Stimulated activated naive B cell treated with anti-CD40 and anti-IgM and Interleukin-4, amounts not matched to agents 10 μg/mL and 1 μg/mL and 100 μg/mL, for 72 hours (primary cell): ENCODE measurements at regions not wholly inside any gene's neighbourhood (a gene's known extent, or its start where the extent isn't known, plus 50 kb on each side); places are given as distances from the start of the nearest gene placed in this dataset.

Experiments
- ATAC-seq, 2 donors: fragments of 150-1000 bp; cut with Tn5 transposase; replicated peaks; 2 replicates each; pipeline ENCODE4 v1.10.0; 2021; ENCODE audit warnings: moderate library complexity in 1 of 2
- DNase-seq: peaks from one replicate; pipeline ENCODE4 v3.0.0; 2021
- H3K27ac Mint-ChIP-seq: one replicate; pipeline ENCODE4 v1.8.0; 2022; ENCODE audit warnings: mild to moderate bottlenecking, mixed read lengths
- H3K27me3 Mint-ChIP-seq, 2 donors: one replicate each; pipeline ENCODE4 v1.8.0; 2022; ENCODE audit warnings: mixed read lengths in 2 of 2
- H3K36me3 Mint-ChIP-seq, 2 donors: one replicate each; pipeline ENCODE4 v1.8.0; 2022; ENCODE audit warnings: mixed read lengths in 2 of 2, mild to moderate bottlenecking in 1 of 2
- H3K4me1 Mint-ChIP-seq, 2 donors: one replicate each; pipeline ENCODE4 v1.8.0; 2022; ENCODE audit warnings: mixed read lengths in 2 of 2, mild to moderate bottlenecking in 1 of 2
- H3K4me3 Mint-ChIP-seq, 2 donors: one replicate each; pipeline ENCODE4 v1.8.0; 2022; ENCODE audit warnings: mild to moderate bottlenecking in 2 of 2, mixed read lengths in 2 of 2, moderate library complexity in 1 of 2
- H3K9me3 Mint-ChIP-seq, 2 donors: one replicate each; pipeline ENCODE4 v1.8.0; 2022; ENCODE audit warnings: mixed read lengths in 2 of 2, mild to moderate bottlenecking in 1 of 2

- H3K4me1 Mint-ChIP-seq = no peaks in the 10 kb centered on the region
- H3K4me3 Mint-ChIP-seq = no peak overlapping the region
- DNase-seq (no peak), ATAC-seq (no peak)
- no peaks in the 10 kb centered on the region for H3K36me3 Mint-ChIP-seq
- no peak overlapping the region for H3K27ac Mint-ChIP-seq
- no peaks in the 10 kb centered on the region for H3K27me3 Mint-ChIP-seq
- peaks cover 5 to 12% of the 10 kb centered on the region in 2 donors for H3K9me3 Mint-ChIP-seq
Observed at GRCh38 chr3:74059923-74060600, 435.3 kb upstream of the PDZRN3 start.

GRCh38 chr3:74059301-74059922 lies 434.7 kb upstream of the PDZRN3 start:
- Mint-ChIP-seq H3K4me1 (no peaks in the 10 kb centered on the region), H3K36me3 (no peaks in the 10 kb centered on the region), H3K27ac (no peak overlapping the region), H3K4me3 (no peak overlapping the region), H3K27me3 (no peaks in the 10 kb centered on the region), H3K9me3 (peaks cover 8 to 12% of the 10 kb centered on the region in 2 donors)
- ATAC-seq (no peak), DNase-seq (no peak)

GRCh38 chr3:74057169-74057568 lies 432.4 kb upstream of the PDZRN3 start:
- no peaks in the 10 kb centered on the region for H3K36me3 Mint-ChIP-seq
- H3K27me3 Mint-ChIP-seq = no peaks in the 10 kb centered on the region
- H3K4me1 Mint-ChIP-seq = no peaks in the 10 kb centered on the region
- H3K4me3 Mint-ChIP-seq = no peak overlapping the region
- ATAC-seq (no peak), DNase-seq (no peak)
- H3K9me3 Mint-ChIP-seq = peaks cover 5 to 8% of the 10 kb centered on the region in 2 donors
- no peak overlapping the region for H3K27ac Mint-ChIP-seq

GRCh38 chr3:74055061-74055460 lies 430.3 kb upstream of the PDZRN3 start:
- Mint-ChIP-seq H3K4me3 (no peak overlapping the region), H3K27me3 (no peaks in the 10 kb centered on the region), H3K36me3 (no peaks in the 10 kb centered on the region), H3K4me1 (no peaks in the 10 kb centered on the region), H3K27ac (no peak overlapping the region), H3K9me3 (peaks cover 4 to 7% of the 10 kb centered on the region in 2 donors)
- ATAC-seq (no peak), DNase-seq (no peak)

- Mint-ChIP-seq H3K4me1 (no peaks in the 10 kb centered on the region), H3K9me3 (peaks cover 3 to 7% of the 10 kb centered on the region in 2 donors), H3K27ac (no peak overlapping the region), H3K27me3 (no peaks in the 10 kb centered on the region), H3K4me3 (no peak overlapping the region), H3K36me3 (no peaks in the 10 kb centered on the region)
- no peak for DNase-seq
- no peak for ATAC-seq
Observed at GRCh38 chr3:74054566-74054965, 429.8 kb upstream of the PDZRN3 start.

- H3K27ac Mint-ChIP-seq = no peak overlapping the region
- H3K4me1 Mint-ChIP-seq = no peaks in the 10 kb centered on the region
- DNase-seq (no peak), ATAC-seq (no peak)
- no peak overlapping the region for H3K4me3 Mint-ChIP-seq
- H3K36me3 Mint-ChIP-seq = no peaks in the 10 kb centered on the region
- no peaks in the 10 kb centered on the region for H3K27me3 Mint-ChIP-seq
- H3K9me3 Mint-ChIP-seq = peaks cover 0 to 7% of the 10 kb centered on the region in 2 donors
Observed at GRCh38 chr3:74053970-74054516, 429.3 kb upstream of the PDZRN3 start.

GRCh38 chr3:74049444-74049843 lies 424.7 kb upstream of the PDZRN3 start:
- no peak for DNase-seq
- Mint-ChIP-seq H3K4me1 (no peaks in the 10 kb centered on the region), H3K27ac (no peak overlapping the region), H3K27me3 (no peaks in the 10 kb centered on the region), H3K36me3 (no peaks in the 10 kb centered on the region), H3K4me3 (no peak overlapping the region), H3K9me3 (peaks cover 0 to 5% of the 10 kb centered on the region in 2 donors)
- ATAC-seq = no peak

- DNase-seq = no peak
- ATAC-seq = no peak
- Mint-ChIP-seq H3K9me3 (peaks cover 0 to 5% of the 10 kb centered on the region in 2 donors), H3K4me1 (no peaks in the 10 kb centered on the region), H3K27ac (no peak overlapping the region), H3K27me3 (no peaks in the 10 kb centered on the region), H3K4me3 (no peak overlapping the region), H3K36me3 (no peaks in the 10 kb centered on the region)
Observed at GRCh38 chr3:74048699-74049098, 424.0 kb upstream of the PDZRN3 start.

- no peaks in the 10 kb centered on the region for H3K27me3 Mint-ChIP-seq
- H3K4me1 Mint-ChIP-seq = no peaks in the 10 kb centered on the region
- H3K9me3 Mint-ChIP-seq = peaks cover 5 to 9% of the 10 kb centered on the region in 2 donors
- no peak for ATAC-seq
- no peak overlapping the region for H3K27ac Mint-ChIP-seq
- no peak overlapping the region for H3K4me3 Mint-ChIP-seq
- no peak for DNase-seq
- no peaks in the 10 kb centered on the region for H3K36me3 Mint-ChIP-seq
Observed at GRCh38 chr3:74045000-74045399, 420.3 kb upstream of the PDZRN3 start.

GRCh38 chr3:74041068-74041675 lies 416.4 kb upstream of the PDZRN3 start:
- DNase-seq = no peak
- no peak for ATAC-seq
- no peak overlapping the region for H3K27ac Mint-ChIP-seq
- peaks cover 9 to 10% of the 10 kb centered on the region in 2 donors for H3K9me3 Mint-ChIP-seq
- no peaks in the 10 kb centered on the region for H3K4me1 Mint-ChIP-seq
- no peaks in the 10 kb centered on the region for H3K36me3 Mint-ChIP-seq
- no peak overlapping the region for H3K4me3 Mint-ChIP-seq
- H3K27me3 Mint-ChIP-seq = no peaks in the 10 kb centered on the region

- peaks cover 5 to 10% of the 10 kb centered on the region in 2 donors for H3K9me3 Mint-ChIP-seq
- no peak overlapping the region for H3K4me3 Mint-ChIP-seq
- H3K27me3 Mint-ChIP-seq = no peaks in the 10 kb centered on the region
- no peaks in the 10 kb centered on the region for H3K4me1 Mint-ChIP-seq
- DNase-seq (no peak), ATAC-seq (no peak)
- H3K27ac Mint-ChIP-seq = no peak overlapping the region
- no peaks in the 10 kb centered on the region for H3K36me3 Mint-ChIP-seq
Observed at GRCh38 chr3:74039105-74039504, 414.4 kb upstream of the PDZRN3 start.

- Mint-ChIP-seq H3K4me1 (no peaks in the 10 kb centered on the region), H3K9me3 (peaks cover 4 to 9% of the 10 kb centered on the region in 2 donors), H3K27me3 (no peaks in the 10 kb centered on the region), H3K36me3 (no peaks in the 10 kb centered on the region), H3K27ac (no peak overlapping the region), H3K4me3 (no peak overlapping the region)
- ATAC-seq (no peak), DNase-seq (no peak)
Observed at GRCh38 chr3:74036568-74036967, 411.8 kb upstream of the PDZRN3 start.

GRCh38 chr3:74036102-74036501 lies 411.4 kb upstream of the PDZRN3 start:
- Mint-ChIP-seq H3K4me3 (no peak overlapping the region), H3K36me3 (no peaks in the 10 kb centered on the region), H3K4me1 (no peaks in the 10 kb centered on the region), H3K27ac (no peak overlapping the region), H3K27me3 (no peaks in the 10 kb centered on the region), H3K9me3 (peaks cover 3 to 5% of the 10 kb centered on the region in 2 donors)
- ATAC-seq (no peak), DNase-seq (no peak)

- Mint-ChIP-seq H3K27ac (no peak overlapping the region), H3K9me3 (peaks cover 0 to 4% of the 10 kb centered on the region in 2 donors), H3K4me3 (no peak overlapping the region), H3K4me1 (no peaks in the 10 kb centered on the region), H3K27me3 (no peaks in the 10 kb centered on the region), H3K36me3 (no peaks in the 10 kb centered on the region)
- DNase-seq (no peak), ATAC-seq (no peak)
Observed at GRCh38 chr3:74033806-74034205, 409.1 kb upstream of the PDZRN3 start.

- Mint-ChIP-seq H3K4me3 (no peak overlapping the region), H3K36me3 (no peaks in the 10 kb centered on the region), H3K27ac (no peak overlapping the region), H3K27me3 (no peaks in the 10 kb centered on the region), H3K9me3 (peaks cover 0 to 6% of the 10 kb centered on the region in 2 donors), H3K4me1 (no peaks in the 10 kb centered on the region)
- no peak for DNase-seq
- no peak for ATAC-seq
Observed at GRCh38 chr3:74033381-74033780, 408.6 kb upstream of the PDZRN3 start.
